22Rv1 (cell line): ENCODE measurements at regions not wholly inside any gene's neighbourhood (a gene's known extent, or its start where the extent isn't known, plus 50 kb on each side); places are given as distances from the start of the nearest gene placed in this dataset.

Experiments
- CTCF ChIP-seq: fragments of 450-650 bp; IDR thresholded peaks from 2 replicates; pipeline ENCODE4 v1.5.1; 2017; ENCODE audit warnings: mild to moderate bottlenecking
- ZFX ChIP-seq: fragments of 450-650 bp; IDR thresholded peaks from 2 replicates; pipeline ENCODE4 v1.6.1; 2017; ENCODE audit warnings: antibody characterized with exemption, borderline replicate concordance

GRCh38 chr1:87236585-87236984 lies 92.1 kb upstream of the LMO4 start:
- TF ChIP-seq CTCF: no peak
- no peak for TF ChIP-seq ZFX
